ENCODE measurements at regions not wholly inside any gene's neighbourhood (a gene's known extent, or its start where the extent isn't known, plus 50 kb on each side); places are given as distances from the start of the nearest gene placed in this dataset.

DNA sequence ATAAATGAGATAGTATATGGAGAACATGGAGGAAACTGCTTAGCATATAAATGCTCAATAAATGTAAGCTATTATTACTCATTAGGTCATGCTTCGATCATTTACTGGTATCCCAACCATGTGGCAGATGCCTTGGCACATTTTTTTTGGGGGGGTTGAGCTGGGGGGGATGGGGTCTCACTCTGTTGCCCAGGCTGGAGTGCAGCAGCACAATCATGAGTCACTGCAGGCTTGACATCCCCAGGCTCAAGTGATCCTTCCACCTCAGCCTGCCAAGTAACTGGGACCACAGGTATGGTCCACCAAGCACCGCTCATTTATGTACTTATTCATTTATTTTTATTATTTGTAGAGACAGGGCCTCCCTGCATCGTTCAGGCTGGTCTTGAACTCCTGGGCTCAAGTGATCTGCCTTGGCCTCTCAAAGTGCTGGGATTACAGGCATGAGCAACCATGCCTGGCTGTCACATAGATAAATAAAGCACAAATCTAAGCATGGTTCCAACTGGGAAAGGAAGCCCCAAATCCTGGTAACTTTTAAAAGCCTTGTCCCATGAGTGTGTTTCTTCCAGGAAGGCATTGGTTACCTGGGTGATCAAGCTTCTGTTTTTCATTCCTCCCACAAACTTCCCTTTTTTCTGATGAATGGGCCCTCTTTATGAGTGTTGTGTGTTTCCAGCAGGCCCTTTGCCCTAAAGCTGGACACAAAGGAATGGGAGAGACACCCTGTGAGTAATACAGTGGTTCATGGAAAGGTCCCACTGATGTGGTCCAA, 147.4 kb upstream of the UMPS start:
- Histone ChIP-seq H3K36me3 (replicated peaks in 1 of 2; ENCODE audit: control insufficient read depth in 1 of 2, insufficient read depth in 2 of 2, low read length in 2 of 2) (no peaks in the 10 kb centered on the region), H3K4me2 (replicated peaks; ENCODE audit: extremely low read depth, low read length, poor library complexity, severe bottlenecking) (no peak overlapping the region), H3K79me2 (ENCODE audit: insufficient read depth, low read length) (no peaks in the 10 kb centered on the region), H3K4me3 (replicated peaks in 1 of 3; ENCODE audit: low read depth in 2 of 3, low read length in 3 of 3) (no peak overlapping the region), H3K9ac (ENCODE audit: insufficient read depth, low read length, poor library complexity, severe bottlenecking) (no peak overlapping the region), H3K27me3 (ENCODE audit: control insufficient read depth in 2 of 2, insufficient read depth in 2 of 2, low read length in 2 of 2) (peaks cover 43 to 47% of the 10 kb centered on the region in 2 donors), H3K9me3 (replicated peaks in 1 of 2; ENCODE audit: control insufficient read depth in 1 of 2, insufficient read depth in 1 of 2, low read length in 2 of 2) (peaks cover 0 to 21% of the 10 kb centered on the region in 2 donors), H4K20me1 (ENCODE audit: insufficient read depth, low read length) (no peaks in the 10 kb centered on the region), H2AFZ (ENCODE audit: insufficient read depth, low read depth, low read length, poor library complexity, severe bottlenecking) (no peak overlapping the region), H3K4me1 (ENCODE audit: control insufficient read depth in 1 of 2, insufficient read depth in 2 of 2, low read length in 2 of 2) (no peaks in the 10 kb centered on the region), H3K27ac (ENCODE audit: low read depth in 1 of 2, low read length in 2 of 2) (no peak overlapping the region)
- no peak overlapping the region for H3K27ac Mint-ChIP-seq
- DNase-seq = no peak
- no peaks in the 10 kb centered on the region for H3K36me3 Mint-ChIP-seq
- intact Hi-C loops (cut with micrococcal nuclease) = no loop called here
- H3K4me3 Mint-ChIP-seq = peak overlapping the region in 1 of 2 donors; percentile 73
- peaks cover 0 to 4% (median 0%) of the 10 kb centered on the region in 7 donors for H3K9me3 Mint-ChIP-seq
- no peak for TF ChIP-seq CTCF (IDR thresholded peaks at IDR 0.05)
- WGBS (ENCODE audit: insufficient coverage) = 100% methylated on average over 1 of the region's 3 CpGs
- peaks cover 7% of the 10 kb centered on the region for H3K4me1 Mint-ChIP-seq
- H3K27me3 Mint-ChIP-seq (ENCODE audit: low read depth in 3 of 3) = peaks cover 42 to 49% (median 46%) of the 10 kb centered on the region in 3 donors

DNA sequence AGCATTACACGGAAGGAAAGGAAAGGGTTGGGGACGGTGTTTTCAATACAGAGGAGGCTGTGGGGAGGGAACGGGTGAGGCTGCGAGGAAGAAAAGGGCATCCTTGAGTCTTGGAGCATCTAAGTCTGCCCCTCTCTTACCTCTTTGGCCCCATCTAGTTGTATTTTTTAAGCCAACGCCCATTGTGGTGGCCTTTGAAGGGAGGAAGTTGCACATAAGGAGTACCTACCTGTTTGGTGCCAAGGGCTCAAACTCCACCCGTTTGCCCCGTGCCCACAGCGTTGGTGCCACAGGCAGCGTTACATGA, 146.1 kb upstream of the UMPS start:
- peaks cover 47 to 53% (median 52%) of the 10 kb centered on the region in 3 donors for H3K27me3 Mint-ChIP-seq (ENCODE audit: low read depth in 3 of 3)
- WGBS (ENCODE audit: insufficient coverage) = 20% methylated on average over 4 of the region's 9 CpGs
- Histone ChIP-seq H3K36me3 (replicated peaks in 1 of 2; ENCODE audit: control insufficient read depth in 1 of 2, insufficient read depth in 2 of 2, low read length in 2 of 2) (no peaks in the 10 kb centered on the region), H2AFZ (ENCODE audit: insufficient read depth, low read depth, low read length, poor library complexity, severe bottlenecking) (no peak overlapping the region), H3K9ac (ENCODE audit: insufficient read depth, low read length, poor library complexity, severe bottlenecking) (no peak overlapping the region), H3K4me1 (ENCODE audit: control insufficient read depth in 1 of 2, insufficient read depth in 2 of 2, low read length in 2 of 2) (no peaks in the 10 kb centered on the region), H3K4me3 (replicated peaks in 1 of 3; ENCODE audit: low read depth in 2 of 3, low read length in 3 of 3) (no peak overlapping the region), H3K27me3 (ENCODE audit: control insufficient read depth in 2 of 2, insufficient read depth in 2 of 2, low read length in 2 of 2) (peaks cover 48 to 50% of the 10 kb centered on the region in 2 donors), H3K79me2 (ENCODE audit: insufficient read depth, low read length) (no peaks in the 10 kb centered on the region), H3K27ac (ENCODE audit: low read depth in 1 of 2, low read length in 2 of 2) (no peak overlapping the region), H3K9me3 (replicated peaks in 1 of 2; ENCODE audit: control insufficient read depth in 1 of 2, insufficient read depth in 1 of 2, low read length in 2 of 2) (peaks cover 0 to 21% of the 10 kb centered on the region in 2 donors), H4K20me1 (ENCODE audit: insufficient read depth, low read length) (no peaks in the 10 kb centered on the region), H3K4me2 (replicated peaks; ENCODE audit: extremely low read depth, low read length, poor library complexity, severe bottlenecking) (no peak overlapping the region)
- no peak for TF ChIP-seq CTCF (IDR thresholded peaks at IDR 0.05)
- peaks cover 0 to 4% (median 0%) of the 10 kb centered on the region in 7 donors for H3K9me3 Mint-ChIP-seq
- H3K27ac Mint-ChIP-seq = no peak overlapping the region
- intact Hi-C loops (cut with micrococcal nuclease) = no loop called here
- no peaks in the 10 kb centered on the region for H3K36me3 Mint-ChIP-seq
- H3K4me3 Mint-ChIP-seq = peak overlapping the region in 1 of 2 donors; percentile 73
- peaks cover 7% of the 10 kb centered on the region for H3K4me1 Mint-ChIP-seq
- no peak for DNase-seq

Measured in CD14-positive monocyte (primary cell).